ENCODE measurements at regions not wholly inside any gene's neighbourhood (a gene's known extent, or its start where the extent isn't known, plus 50 kb on each side); places are given as distances from the start of the nearest gene placed in this dataset.
"Not testable (repeated sequence)": the region's sequence is repeated elsewhere in the genome, so short reads cannot be mapped to it uniquely, and the experiment has no call there.

- intact Hi-C loops (cut with DNase I) = no loop called here
- ATAC-seq (no peak), DNase-seq (no peak)
Measured at GRCh38 chr10:84957427-84957826, 629.0 kb downstream of the CCSER2 start.

DNA sequence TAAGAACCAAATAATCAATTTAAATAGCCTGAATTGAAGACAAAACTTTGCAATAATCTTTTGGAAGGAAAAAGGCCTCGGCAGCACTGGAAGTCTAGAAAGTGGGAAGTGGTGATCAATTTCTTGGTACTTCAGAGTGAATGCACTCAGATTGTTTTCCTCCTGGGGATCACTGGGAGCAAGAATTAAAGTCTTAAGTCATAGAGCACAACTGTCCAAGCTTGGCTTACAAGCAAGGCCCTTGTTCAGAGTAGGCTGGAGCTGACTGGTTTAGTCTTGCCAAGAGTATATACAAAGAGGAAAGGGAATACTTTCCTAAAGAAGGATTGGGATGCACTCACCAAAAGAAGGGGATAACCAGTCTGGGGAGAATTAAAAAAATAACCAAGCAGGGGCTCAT is 637.1 kb downstream of the CCSER2 start:
- ATAC-seq (peak in 1 of 2 donors; percentile 86), DNase-seq (no peak)
- intact Hi-C loops (cut with DNase I) = no loop called here

GRCh38 chr10:84966708-84967441 is 638.5 kb downstream of the CCSER2 start:
- DNase-seq (no peak), ATAC-seq (no peak)
- intact Hi-C loops (cut with DNase I) = no loop called here

- intact Hi-C loops (cut with DNase I) = not testable (repeated sequence)
Measured at GRCh38 chr10:84969297-84969696, 640.9 kb downstream of the CCSER2 start.

GRCh38 chr10:84987039-84987438 is 658.6 kb downstream of the CCSER2 start:
- ATAC-seq (no peak), DNase-seq (no peak)
- intact Hi-C loops (cut with DNase I) = no loop called here

More at GRCh38 chr10:84969297-84969696, 640.9 kb downstream of the CCSER2 start:
- ATAC-seq, DNase-seq: not testable (repeated sequence)

DNA sequence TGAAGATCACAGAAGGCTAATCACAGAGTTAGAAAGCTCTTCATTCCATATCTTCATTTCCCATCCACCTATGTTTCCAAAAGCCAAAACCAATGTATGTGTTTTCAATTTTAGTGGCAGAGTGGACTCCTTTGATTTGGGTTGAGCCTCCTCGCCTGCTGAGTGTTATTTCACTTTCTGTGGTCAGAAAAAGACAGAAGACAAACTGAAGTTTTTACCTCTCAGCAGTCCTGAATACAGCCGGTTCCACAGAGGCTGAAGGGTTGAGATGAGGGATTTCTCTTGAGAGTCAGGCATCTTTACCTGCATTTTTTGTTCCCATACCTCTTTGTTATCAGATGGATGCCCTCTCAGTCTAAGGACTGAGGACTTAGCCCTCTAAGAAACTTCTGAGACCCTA is 659.6 kb downstream of the CCSER2 start:
- intact Hi-C loops (cut with DNase I) = no loop called here
- ATAC-seq = no peak
- no peak for DNase-seq

- intact Hi-C loops (cut with DNase I) = no loop called here
- ATAC-seq (no peak), DNase-seq (no peak)
Measured at GRCh38 chr10:84990713-84991112, 662.3 kb downstream of the CCSER2 start.

GRCh38 chr10:84991301-84991700 is 662.9 kb downstream of the CCSER2 start:
- DNase-seq (no peak), ATAC-seq (no peak)
- intact Hi-C loops (cut with DNase I) = no loop called here

- intact Hi-C loops (cut with DNase I) = no loop called here
- no peak for DNase-seq
- ATAC-seq = no peak
Measured at GRCh38 chr10:84993251-84994035, 665.1 kb downstream of the CCSER2 start.

- ATAC-seq (no peak), DNase-seq (no peak)
- intact Hi-C loops (cut with DNase I) = no loop called here
Measured at GRCh38 chr10:84994722-84995121, 666.3 kb downstream of the CCSER2 start.

DNA sequence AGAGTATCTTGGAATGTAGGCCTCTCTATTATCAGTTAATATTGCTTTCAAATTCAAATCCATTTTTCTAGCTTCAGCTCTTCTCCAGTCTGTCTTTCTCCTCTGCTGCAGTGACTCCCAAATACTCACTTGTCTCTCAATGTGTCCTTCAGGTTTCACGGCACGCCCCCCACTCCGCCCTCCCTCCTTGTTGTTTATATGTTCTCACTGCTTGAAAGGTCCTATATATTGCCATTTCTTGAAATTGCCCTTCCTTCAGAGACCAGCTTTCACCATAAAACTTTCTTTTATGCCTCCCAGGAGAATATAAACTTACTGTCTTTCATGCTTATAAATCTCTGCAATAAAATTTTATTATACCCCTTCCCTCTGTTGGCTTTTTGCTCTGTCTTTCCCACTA is 668.2 kb downstream of the CCSER2 start:
- intact Hi-C loops (cut with DNase I) = no loop called here
- DNase-seq = no peak
- ATAC-seq = no peak

GRCh38 chr10:84997870-84998269 is 669.5 kb downstream of the CCSER2 start:
- intact Hi-C loops (cut with DNase I) = no loop called here
- no peak for ATAC-seq

DNA sequence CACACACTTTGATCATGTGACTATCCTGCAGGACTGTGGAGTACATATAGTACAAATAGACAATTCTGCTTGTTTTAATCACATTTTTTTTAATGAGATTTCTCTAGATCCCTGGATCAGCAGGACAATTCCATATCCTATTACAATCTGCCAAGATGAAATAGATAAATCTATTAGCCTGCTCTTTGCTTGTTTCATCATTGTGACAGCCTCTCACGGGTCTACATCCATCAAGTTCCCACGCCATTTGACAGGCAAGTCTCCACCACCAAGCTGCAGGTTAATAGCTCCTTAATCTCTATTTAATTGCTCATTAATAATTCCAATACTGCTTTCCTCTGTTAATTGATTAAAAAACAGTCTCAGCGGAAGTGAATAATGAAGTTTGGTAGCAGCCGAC is 671.5 kb downstream of the CCSER2 start:
- intact Hi-C loops (cut with DNase I) = no loop called here
- ATAC-seq (no peak), DNase-seq (no peak)

More at GRCh38 chr10:84997870-84998269, 669.5 kb downstream of the CCSER2 start:
- DNase-seq = no peak

- intact Hi-C loops (cut with DNase I) = no loop called here
- no peak for DNase-seq
Measured at GRCh38 chr10:85003083-85003482, 674.7 kb downstream of the CCSER2 start.

DNA sequence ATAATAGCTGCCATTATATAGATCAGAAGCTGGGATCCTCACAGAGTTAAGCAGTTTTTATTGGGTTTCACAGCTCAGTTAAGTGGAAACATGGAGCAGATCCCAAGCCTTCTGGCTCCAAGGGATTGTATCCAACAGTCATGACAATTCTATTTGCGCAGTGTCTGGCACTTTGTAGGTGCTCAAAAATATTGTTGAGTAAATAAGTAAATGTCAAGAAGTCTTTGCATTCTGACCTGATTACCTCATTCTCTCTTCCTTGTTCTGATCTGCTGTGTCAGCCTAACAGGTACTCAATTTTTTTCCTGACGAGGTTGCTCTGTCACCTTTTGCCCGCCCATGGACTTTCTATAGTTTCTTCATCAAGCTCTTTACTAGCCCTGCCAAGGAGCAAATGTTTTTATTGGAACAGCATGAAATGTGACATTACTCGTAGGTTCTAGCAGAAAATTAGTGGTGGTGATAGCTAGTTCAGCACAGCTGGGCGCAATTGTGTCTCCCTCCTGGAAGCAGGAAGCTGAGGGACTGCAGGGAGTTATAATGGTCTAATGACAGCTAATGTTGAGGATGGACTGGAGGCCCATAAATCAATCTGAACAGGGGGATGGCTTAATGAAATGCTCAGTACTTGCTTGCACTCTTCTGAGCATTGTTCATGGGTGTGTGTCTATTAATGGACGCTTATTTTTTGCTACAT is 680.2 kb downstream of the CCSER2 start:
- ATAC-seq = no peak
- intact Hi-C loops (cut with DNase I) = no loop called here
- no peak for DNase-seq

More at GRCh38 chr10:85003083-85003482, 674.7 kb downstream of the CCSER2 start:
- ATAC-seq = no peak

DNA sequence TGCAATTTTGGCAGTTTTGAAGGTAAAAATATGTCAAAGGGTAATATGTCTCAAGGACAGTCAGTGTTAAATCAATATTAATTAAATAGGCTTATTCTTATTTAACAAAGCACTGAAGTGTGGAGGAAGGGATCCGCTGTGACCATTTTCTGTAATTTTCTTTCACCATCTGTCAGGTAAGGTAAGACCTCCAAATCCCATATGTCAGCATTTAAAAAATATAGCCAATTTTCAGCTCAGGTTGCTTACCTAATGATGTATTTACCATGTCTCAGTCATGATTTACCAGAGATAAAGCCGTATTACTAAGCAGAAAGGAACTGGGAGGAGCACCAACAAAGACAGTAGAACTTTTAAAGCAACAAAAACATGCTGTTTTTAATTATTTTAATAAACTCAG is 683.9 kb downstream of the CCSER2 start:
- DNase-seq = no peak
- ATAC-seq = no peak
- intact Hi-C loops (cut with DNase I) = no loop called here

DNA sequence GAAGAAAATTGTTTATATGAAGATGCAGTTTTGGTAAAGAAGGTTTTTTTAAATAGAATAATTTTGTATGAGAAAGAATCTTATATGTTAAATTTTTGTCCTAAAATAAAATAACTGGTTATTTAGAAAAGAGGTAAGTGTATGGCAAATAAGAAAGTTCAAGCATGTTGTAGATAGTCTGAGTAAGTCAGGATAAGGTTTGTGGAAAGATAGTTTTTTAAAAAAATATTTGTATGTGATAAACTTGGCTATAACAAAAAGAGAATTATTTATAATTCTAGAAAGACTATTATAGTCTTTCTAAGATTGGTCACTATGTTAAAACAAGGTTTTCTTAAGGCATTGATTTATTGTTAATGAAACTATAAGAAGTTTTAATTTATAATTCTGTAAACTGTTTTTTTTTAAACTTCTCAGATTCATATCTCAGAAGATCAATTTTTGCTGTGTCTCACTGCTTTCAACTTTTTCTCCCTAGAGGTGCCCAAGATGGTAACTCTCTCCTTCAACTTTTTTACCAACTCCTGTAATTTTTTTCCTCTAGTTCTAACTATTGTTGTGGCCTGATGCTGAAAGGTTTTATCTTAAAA is 698.6 kb downstream of the CCSER2 start:
- DNase-seq (no peak), ATAC-seq (no peak)
- intact Hi-C loops (cut with DNase I) = no loop called here

DNA sequence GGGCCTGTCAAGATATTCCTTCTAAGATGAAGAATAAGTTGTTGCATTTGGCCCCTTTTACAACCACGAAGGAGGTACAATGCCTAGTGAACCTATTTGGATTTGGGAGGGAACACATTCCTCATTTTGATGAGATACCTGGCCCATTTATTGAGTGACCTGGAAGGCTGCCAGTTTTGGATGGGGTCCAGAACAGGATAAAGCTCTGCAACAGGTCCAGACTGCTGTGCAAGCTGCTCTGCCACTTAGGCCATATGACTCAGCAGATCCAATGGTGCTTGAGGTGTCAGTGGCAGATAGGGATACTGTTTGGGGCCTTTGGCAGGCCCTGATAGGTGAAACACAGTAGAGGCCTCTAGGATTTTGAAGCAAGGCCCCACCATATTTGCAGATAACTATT is 704.6 kb downstream of the CCSER2 start:
- no peak for ATAC-seq
- intact Hi-C loops (cut with DNase I) = no loop called here
- DNase-seq = no peak

DNA sequence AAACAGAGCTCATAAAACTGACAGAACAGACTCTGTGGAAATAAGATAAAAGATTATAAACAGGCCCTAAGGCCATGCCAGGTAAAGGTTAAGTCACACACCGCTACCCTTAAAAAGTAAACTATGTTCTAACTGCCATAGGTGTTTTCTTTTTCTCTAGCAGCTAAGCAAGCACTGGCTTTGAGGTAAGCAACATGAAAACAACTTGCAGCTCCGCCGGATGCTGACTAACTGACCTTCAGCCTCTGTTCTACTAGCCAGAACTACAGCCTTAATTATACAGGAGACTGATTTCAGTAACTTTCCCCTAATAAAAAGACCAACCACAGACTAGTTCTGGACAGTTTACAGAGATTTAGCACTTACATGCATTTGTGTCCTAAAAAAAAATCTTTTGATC is 708.3 kb downstream of the CCSER2 start:
- intact Hi-C loops (cut with DNase I) = no loop called here
- DNase-seq = no peak

GRCh38 chr10:85039311-85039710 is 710.9 kb downstream of the CCSER2 start:
- ATAC-seq (no peak), DNase-seq (no peak)
- intact Hi-C loops (cut with DNase I) = no loop called here

More for the DNA sequence above, 708.3 kb downstream of the CCSER2 start:
- ATAC-seq = no peak

Measured in left cardiac atrium (tissue), 4 donors.